SU-DHL-6 (cell line): ENCODE measurements at regions not wholly inside any gene's neighbourhood (a gene's known extent, or its start where the extent isn't known, plus 50 kb on each side); places are given as distances from the start of the nearest gene placed in this dataset.

Experiments used
- EZH2phosphoT487 ChIP-seq: fragments of 200-600 bp; sonication (generic), shearing (Covaris generic); conservative IDR thresholded peaks from 2 replicates; pipeline ENCODE4 v1.6.1; 2018; ENCODE audit warnings: mild to moderate bottlenecking, antibody characterized with exemption, low read length, moderate library complexity, mixed read lengths
- TF ChIP-seq, protein P1 (sequence below): fragments of 200-600 bp; sonication (generic); IDR thresholded peaks from one replicate; pipeline ENCODE4 v1.5.1; 2017; ENCODE audit warnings: antibody characterized with exemption, mild to moderate bottlenecking, low read length, moderate library complexity; ENCODE audit not compliant: insufficient read depth, poor library complexity, severe bottlenecking

- TF ChIP-seq, protein P1, sequence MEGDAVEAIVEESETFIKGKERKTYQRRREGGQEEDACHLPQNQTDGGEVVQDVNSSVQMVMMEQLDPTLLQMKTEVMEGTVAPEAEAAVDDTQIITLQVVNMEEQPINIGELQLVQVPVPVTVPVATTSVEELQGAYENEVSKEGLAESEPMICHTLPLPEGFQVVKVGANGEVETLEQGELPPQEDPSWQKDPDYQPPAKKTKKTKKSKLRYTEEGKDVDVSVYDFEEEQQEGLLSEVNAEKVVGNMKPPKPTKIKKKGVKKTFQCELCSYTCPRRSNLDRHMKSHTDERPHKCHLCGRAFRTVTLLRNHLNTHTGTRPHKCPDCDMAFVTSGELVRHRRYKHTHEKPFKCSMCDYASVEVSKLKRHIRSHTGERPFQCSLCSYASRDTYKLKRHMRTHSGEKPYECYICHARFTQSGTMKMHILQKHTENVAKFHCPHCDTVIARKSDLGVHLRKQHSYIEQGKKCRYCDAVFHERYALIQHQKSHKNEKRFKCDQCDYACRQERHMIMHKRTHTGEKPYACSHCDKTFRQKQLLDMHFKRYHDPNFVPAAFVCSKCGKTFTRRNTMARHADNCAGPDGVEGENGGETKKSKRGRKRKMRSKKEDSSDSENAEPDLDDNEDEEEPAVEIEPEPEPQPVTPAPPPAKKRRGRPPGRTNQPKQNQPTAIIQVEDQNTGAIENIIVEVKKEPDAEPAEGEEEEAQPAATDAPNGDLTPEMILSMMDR: no peak
- TF ChIP-seq EZH2phosphoT487: no peak
Measured at GRCh38 chr13:31882794-31883193, 143.5 kb downstream of the RXFP2 start.
